ENCODE measurements at regions not wholly inside any gene's neighbourhood (a gene's known extent, or its start where the extent isn't known, plus 50 kb on each side); places are given as distances from the start of the nearest gene placed in this dataset.

DNA sequence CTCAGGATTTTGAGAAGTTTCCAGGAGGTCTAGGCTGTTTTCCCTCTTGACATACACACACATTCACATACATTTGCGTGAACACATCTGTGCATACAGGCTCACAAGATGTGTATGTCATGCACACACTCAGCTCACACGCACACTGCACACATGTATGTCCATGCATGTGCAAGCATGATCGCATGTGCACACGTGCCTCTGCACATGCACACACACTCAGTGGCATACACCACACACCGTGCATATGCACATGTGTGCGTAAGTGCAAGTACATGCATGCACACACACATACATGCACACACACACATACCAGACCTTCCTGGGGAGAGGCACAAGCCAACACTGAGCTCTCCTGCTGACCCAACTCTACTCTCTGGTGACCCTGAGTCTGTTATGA, 171.4 kb downstream of the RBFOX3 start:
- FAIRE-seq (no peak), DNase-seq (ENCODE audit: low read depth in 1 of 2, low spot score in 1 of 2) (no peak), ATAC-seq (no peak)
- 95% methylated on average over 6 of the region's 6 CpGs for WGBS (ENCODE audit: missing lambda C conversion rate)
- Histone ChIP-seq H3K4me3 (no peak overlapping the region), H3K4me2 (no peak overlapping the region), H3K4me1 (peaks cover 25% of the 10 kb centered on the region), H3K27ac (no peak overlapping the region), H3K9me3 (peaks cover under 1% of the 10 kb centered on the region; the same call in 1 of the 3 replicates)
- TF ChIP-seq RCOR1 (IDR thresholded peaks at IDR 0.05; ENCODE audit: low read depth, low read length), result no peak
- TF ChIP-seq, protein P1, sequence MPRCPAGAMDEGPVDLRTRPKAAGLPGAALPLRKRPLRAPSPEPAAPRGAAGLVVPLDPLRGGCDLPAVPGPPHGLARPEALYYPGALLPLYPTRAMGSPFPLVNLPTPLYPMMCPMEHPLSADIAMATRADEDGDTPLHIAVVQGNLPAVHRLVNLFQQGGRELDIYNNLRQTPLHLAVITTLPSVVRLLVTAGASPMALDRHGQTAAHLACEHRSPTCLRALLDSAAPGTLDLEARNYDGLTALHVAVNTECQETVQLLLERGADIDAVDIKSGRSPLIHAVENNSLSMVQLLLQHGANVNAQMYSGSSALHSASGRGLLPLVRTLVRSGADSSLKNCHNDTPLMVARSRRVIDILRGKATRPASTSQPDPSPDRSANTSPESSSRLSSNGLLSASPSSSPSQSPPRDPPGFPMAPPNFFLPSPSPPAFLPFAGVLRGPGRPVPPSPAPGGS (IDR thresholded peaks at IDR 0.05), result no peak
- TF ChIP-seq BHLHE40 (IDR thresholded peaks at IDR 0.05; ENCODE audit: low read depth, low read length), result no peak
- no peak for TF ChIP-seq USF2 (IDR thresholded peaks at IDR 0.05)
- no peak for TF ChIP-seq ESRRA (IDR thresholded peaks at IDR 0.05; ENCODE audit: borderline replicate concordance, low read length)
- TF ChIP-seq EHMT2 (IDR thresholded peaks at IDR 0.05; ENCODE audit: low read depth), result no peak
- TF ChIP-seq, protein P2, sequence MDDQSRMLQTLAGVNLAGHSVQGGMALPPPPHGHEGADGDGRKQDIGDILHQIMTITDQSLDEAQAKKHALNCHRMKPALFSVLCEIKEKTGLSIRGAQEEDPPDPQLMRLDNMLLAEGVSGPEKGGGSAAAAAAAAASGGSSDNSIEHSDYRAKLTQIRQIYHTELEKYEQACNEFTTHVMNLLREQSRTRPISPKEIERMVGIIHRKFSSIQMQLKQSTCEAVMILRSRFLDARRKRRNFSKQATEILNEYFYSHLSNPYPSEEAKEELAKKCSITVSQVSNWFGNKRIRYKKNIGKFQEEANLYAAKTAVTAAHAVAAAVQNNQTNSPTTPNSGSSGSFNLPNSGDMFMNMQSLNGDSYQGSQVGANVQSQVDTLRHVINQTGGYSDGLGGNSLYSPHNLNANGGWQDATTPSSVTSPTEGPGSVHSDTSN (IDR thresholded peaks at IDR 0.05), result no peak
- no peak for TF ChIP-seq RAD21 (conservative IDR thresholded peaks at IDR 0.05 in 1 of 2, IDR thresholded peaks at IDR 0.05 in 1 of 2)
- no peak for TF ChIP-seq HEYL (CRISPR knock-in tag; IDR thresholded peaks at IDR 0.05)
- TF ChIP-seq CTCF (IDR thresholded peaks at IDR 0.05), result no peak
- ChIA-PET CTCF (interaction anchor here (1.3 kb wide), 1 partner anchor 48 kb away, joined by 3 read pairs; no protein-coding TSS in a partner anchor), POLR2A (no interaction called here)

DNA sequence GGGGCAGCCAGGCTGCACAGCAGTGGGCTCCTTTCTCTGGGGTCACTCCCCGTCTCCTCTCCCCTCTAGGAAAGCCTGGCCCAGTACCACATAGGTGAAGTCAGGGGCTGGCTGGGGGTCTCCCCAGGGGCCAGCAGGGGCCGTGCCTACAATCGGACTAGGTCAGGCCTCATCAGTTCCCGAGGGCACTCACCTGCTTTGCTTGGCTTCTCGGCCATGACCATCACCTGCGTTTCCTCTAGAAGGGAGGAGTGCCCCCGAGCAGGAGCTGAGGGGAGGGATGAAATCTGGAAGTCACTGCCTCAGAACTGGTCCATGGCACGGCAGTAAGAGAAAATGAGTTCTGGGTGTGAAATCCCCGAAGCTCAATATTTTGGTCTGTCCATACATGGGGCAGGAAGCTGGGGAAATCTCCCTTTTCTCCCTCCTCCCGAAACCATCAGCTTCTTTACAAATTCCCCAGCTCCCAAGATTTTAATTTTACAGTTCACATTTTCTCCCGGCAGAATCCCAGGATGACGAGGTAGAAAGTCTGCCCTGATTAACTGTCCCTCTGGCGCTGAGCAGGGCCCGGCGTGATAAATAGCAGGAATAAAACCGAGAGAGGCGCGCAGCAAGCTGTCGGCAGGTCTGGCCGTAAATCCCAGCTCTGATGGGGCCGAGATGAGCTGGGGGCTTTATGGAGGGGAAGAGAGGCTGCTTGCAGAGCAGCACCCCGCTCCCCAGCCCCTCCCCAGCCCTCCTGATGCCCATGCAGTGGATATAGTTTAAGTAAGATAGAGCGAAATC, 172.1 kb downstream of the RBFOX3 start:
- ATAC-seq (no peak), FAIRE-seq (no peak), DNase-seq (ENCODE audit: low read depth in 1 of 2, low spot score in 1 of 2) (no peak)
- H3K4me3 ChIP-seq, result no peak overlapping the region
- ChIA-PET POLR2A (no interaction called here), CTCF (interaction anchor here (0.6 to 4.6 kb wide), 7 partner anchors 8 to 351 kb away, joined by 3 to 18 read pairs (median 3); no protein-coding TSS in a partner anchor)
- peaks cover 6% of the 10 kb centered on the region; the same call in 2 of the 3 replicates for H3K9me3 ChIP-seq
- WGBS (ENCODE audit: missing lambda C conversion rate), result 89% methylated on average over 23 of the region's 23 CpGs
- peaks cover 29% of the 10 kb centered on the region for H3K4me1 ChIP-seq
- no peak overlapping the region for H3K4me2 ChIP-seq
- H3K27ac ChIP-seq, result 0 out of 6 replicates have a peak overlapping the region, but pooled peaks of 1 of the 2 experiments have one; percentile 13
- TF ChIP-seq CEBPB (IDR thresholded peaks at IDR 0.05) (no peak), RFX5 (IDR thresholded peaks at IDR 0.05) (no peak), NFE2L2 (conservative IDR thresholded peaks at IDR 0.05; ENCODE audit: low read length) (no peak), MAZ (IDR thresholded peaks at IDR 0.05; ENCODE audit: borderline replicate concordance, low read depth, low read length) (no peak), ZNF302 (CRISPR knock-in tag; IDR thresholded peaks at IDR 0.05) (no peak), CTCF (IDR thresholded peaks at IDR 0.05) (no peak), HDAC2 (IDR thresholded peaks at IDR 0.05) (no peak), ELK1 (IDR thresholded peaks at IDR 0.05; ENCODE audit: low read depth, low read length) (no peak), EHMT2 (IDR thresholded peaks at IDR 0.05; ENCODE audit: low read depth) (no peak), RARB (CRISPR knock-in tag; IDR thresholded peaks at IDR 0.05) (no peak), MYC (IDR thresholded peaks at IDR 0.05; ENCODE audit: borderline replicate concordance, low read length) (no peak), FOXS1 (CRISPR knock-in tag; IDR thresholded peaks at IDR 0.05) (no peak), SREBF2 (IDR thresholded peaks at IDR 0.05) (no peak), HOXB5 (CRISPR knock-in tag; IDR thresholded peaks at IDR 0.05) (no peak), FOSL2 (IDR thresholded peaks at IDR 0.05) (no peak), FOSL2 (CRISPR knock-in tag; IDR thresholded peaks at IDR 0.05) (no peak)
- TF ChIP-seq, protein P1 (IDR thresholded peaks at IDR 0.05), result no peak
- TF ChIP-seq, protein P3, sequence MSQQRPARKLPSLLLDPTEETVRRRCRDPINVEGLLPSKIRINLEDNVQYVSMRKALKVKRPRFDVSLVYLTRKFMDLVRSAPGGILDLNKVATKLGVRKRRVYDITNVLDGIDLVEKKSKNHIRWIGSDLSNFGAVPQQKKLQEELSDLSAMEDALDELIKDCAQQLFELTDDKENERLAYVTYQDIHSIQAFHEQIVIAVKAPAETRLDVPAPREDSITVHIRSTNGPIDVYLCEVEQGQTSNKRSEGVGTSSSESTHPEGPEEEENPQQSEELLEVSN (IDR thresholded peaks at IDR 0.05; ENCODE audit: borderline replicate concordance, low read depth), result no peak

Measured in A549 (cell line).